GM21576 (cell line): ENCODE measurements at regions not wholly inside any gene's neighbourhood (a gene's known extent, or its start where the extent isn't known, plus 50 kb on each side); places are given as distances from the start of the nearest gene placed in this dataset.
"Not testable (repeated sequence)": the region's sequence is repeated elsewhere in the genome, so short reads cannot be mapped to it uniquely, and the experiment has no call there.

Experiments used
- ATAC-seq: cut with Tn5 transposase; IDR thresholded peaks from one replicate; pipeline ENCODE4 v1.9.1; 2021; ENCODE audit warnings: mild to moderate bottlenecking, moderate library complexity; ENCODE audit not compliant: unreplicated experiment

GRCh38 chr9:66152406-66152805, 415.5 kb downstream of the FOXD4L4 start:
- ATAC-seq: not testable (repeated sequence)

GRCh38 chr9:66153021-66153725, 416.2 kb downstream of the FOXD4L4 start:
- ATAC-seq: peak; percentile 100

- ATAC-seq: not testable (repeated sequence)
Measured at GRCh38 chr9:66153971-66154691, 417.2 kb downstream of the FOXD4L4 start.

- not testable (repeated sequence) for ATAC-seq
Measured at GRCh38 chr9:66182316-66182715, 445.4 kb downstream of the FOXD4L4 start.

GRCh38 chr9:66183648-66184047, 446.7 kb downstream of the FOXD4L4 start:
- not testable (repeated sequence) for ATAC-seq

GRCh38 chr9:66197199-66197598, 460.3 kb downstream of the FOXD4L4 start:
- ATAC-seq: not testable (repeated sequence)

GRCh38 chr9:66198421-66198820, 461.5 kb downstream of the FOXD4L4 start:
- ATAC-seq: not testable (repeated sequence)

GRCh38 chr9:66206617-66207016, 469.7 kb downstream of the FOXD4L4 start:
- not testable (repeated sequence) for ATAC-seq

- ATAC-seq: not testable (repeated sequence)
Measured at GRCh38 chr9:66207914-66208313, 471.0 kb downstream of the FOXD4L4 start.

- not testable (repeated sequence) for ATAC-seq
Measured at GRCh38 chr9:66244763-66245162, 507.8 kb downstream of the FOXD4L4 start.

GRCh38 chr9:66245481-66245880, 508.5 kb downstream of the FOXD4L4 start:
- ATAC-seq: not testable (repeated sequence)

- ATAC-seq: not testable (repeated sequence)
Measured at GRCh38 chr9:66257581-66257980, 520.6 kb downstream of the FOXD4L4 start.

- not testable (repeated sequence) for ATAC-seq
Measured at GRCh38 chr9:66261576-66261975, 524.6 kb downstream of the FOXD4L4 start.

GRCh38 chr9:66263621-66264020, 526.7 kb downstream of the FOXD4L4 start:
- not testable (repeated sequence) for ATAC-seq

GRCh38 chr9:66264786-66265185, 527.8 kb downstream of the FOXD4L4 start:
- ATAC-seq: not testable (repeated sequence)

- ATAC-seq: not testable (repeated sequence)
Measured at GRCh38 chr9:66266202-66266601, 529.3 kb downstream of the FOXD4L4 start.

- ATAC-seq: not testable (repeated sequence)
Measured at GRCh38 chr9:66266856-66267430, 530.0 kb downstream of the FOXD4L4 start.

- ATAC-seq: not testable (repeated sequence)
Measured at GRCh38 chr9:66267684-66268083, 530.7 kb downstream of the FOXD4L4 start.

GRCh38 chr9:66269024-66269423, 532.1 kb downstream of the FOXD4L4 start:
- ATAC-seq: not testable (repeated sequence)

GRCh38 chr9:66269783-66270182, 532.8 kb downstream of the FOXD4L4 start:
- ATAC-seq: not testable (repeated sequence)

- not testable (repeated sequence) for ATAC-seq
Measured at GRCh38 chr9:66278809-66279208, 541.9 kb downstream of the FOXD4L4 start.
